GM21576 (cell line): ENCODE measurements at regions not wholly inside any gene's neighbourhood (a gene's known extent, or its start where the extent isn't known, plus 50 kb on each side); places are given as distances from the start of the nearest gene placed in this dataset.
"Not testable (repeated sequence)": the region's sequence is repeated elsewhere in the genome, so short reads cannot be mapped to it uniquely, and the experiment has no call there.

Experiments
- ATAC-seq: cut with Tn5 transposase; IDR thresholded peaks from one replicate; pipeline ENCODE4 v1.9.1; 2021; ENCODE audit warnings: mild to moderate bottlenecking, moderate library complexity; ENCODE audit not compliant: unreplicated experiment

DNA sequence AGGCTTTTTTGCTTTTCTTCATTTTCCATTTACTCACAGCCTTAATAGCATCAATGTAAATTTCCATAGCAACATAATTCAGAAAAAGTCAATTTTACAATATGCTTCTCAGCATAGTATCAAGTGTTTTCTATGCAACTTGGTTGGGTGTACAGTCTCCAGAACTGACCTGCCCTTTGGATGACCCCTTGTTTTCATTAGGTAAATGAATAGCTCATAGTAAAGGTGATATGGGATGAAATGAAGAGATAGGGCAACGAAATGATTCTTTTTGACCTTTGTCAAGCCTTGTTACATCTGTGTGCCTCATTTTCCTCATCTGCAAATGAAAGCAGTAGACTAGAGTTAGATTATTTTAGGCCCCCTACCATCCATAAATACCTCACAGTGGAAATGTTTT lies 1081.0 kb downstream of the TMTC2 start:
- ATAC-seq: no peak

DNA sequence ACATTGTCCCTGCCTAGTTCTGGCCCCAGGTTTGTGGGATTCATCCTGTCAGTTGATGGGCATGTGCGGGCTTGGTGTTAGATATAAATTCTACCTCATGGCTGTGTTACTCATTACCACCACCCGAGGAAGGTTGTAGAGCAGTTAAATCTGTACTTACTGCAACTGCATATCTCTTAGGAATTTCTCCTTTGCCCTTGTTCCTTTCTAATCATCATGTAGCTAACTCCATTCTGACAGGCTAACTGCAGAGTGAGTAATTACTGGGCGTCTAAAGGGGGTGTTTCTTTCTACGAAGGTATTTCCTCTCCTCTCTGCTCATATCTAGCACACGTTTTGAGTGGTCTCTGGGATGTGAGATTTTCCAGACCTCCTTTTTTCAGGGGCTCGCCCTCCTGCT lies 1076.7 kb downstream of the TMTC2 start:
- ATAC-seq: no peak

DNA sequence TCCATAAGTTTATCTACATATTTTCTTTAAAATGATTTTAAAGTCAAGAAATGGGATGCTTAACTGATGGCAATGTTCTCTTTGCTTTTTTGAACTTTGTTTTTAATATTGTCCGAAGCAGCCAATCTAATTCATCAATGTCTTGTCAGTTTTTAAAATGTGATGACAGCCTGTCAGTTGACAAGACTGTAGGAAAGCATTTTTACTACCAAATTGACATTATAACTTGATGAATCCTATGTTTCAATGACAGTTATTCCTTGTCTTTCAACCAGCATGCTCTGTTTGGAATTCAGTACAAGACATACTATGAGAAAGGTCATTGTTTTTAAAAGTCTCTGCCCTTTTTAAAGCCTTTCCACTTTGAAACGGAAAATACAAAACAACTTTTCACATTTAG lies 1073.2 kb downstream of the TMTC2 start:
- no peak for ATAC-seq

DNA sequence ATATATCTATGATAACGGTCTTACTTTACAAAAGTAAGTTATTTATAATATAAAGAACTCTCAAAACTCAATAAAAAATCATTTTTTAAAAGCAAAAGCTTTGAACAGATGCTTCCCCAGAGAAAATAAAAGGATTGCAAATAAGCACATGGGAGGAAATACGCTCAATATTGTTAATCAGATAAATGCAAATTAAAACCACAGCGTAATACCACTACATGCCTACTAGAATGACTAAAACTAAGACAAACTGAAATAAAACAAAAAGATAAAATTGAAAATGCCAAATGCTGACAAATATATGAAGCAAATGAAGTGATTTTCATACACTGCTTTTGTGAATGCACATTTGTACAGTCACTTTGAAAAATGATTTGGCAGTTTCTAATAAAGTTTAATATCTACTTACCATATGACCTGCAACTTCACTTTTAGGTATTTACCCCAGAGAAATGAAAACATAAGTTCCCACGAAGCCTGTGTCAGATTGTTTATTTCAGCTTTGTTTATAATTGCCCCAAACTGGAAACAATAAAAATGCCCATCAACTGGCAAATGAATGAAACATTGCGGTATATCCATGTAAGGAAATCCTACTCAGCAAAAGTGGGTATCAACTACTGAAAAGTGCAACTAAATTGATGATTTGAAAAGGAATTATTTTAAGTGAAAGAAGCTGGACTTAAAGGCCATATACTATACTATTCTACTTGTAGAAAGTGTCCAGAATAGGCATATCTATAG lies 1072.4 kb downstream of the TMTC2 start:
- ATAC-seq: no peak

DNA sequence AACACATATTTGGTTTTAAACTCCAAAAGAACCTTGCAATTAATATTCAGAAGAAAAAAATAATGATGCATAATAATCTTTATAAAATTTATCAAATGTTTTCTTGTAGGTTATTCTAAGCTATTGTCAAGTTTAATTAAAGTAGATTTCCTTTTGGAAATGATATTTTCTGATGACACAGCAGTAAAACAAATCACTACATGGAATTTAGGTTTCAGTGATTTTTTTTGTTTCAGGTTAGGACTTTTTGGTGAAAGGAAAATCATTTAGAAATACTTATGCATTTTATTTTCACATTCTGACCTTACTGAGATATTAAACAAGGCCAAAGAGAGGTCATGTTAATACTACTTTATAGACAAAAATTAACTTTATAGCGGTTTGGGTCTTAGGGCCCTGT lies 1067.2 kb downstream of the TMTC2 start:
- ATAC-seq: no peak

DNA sequence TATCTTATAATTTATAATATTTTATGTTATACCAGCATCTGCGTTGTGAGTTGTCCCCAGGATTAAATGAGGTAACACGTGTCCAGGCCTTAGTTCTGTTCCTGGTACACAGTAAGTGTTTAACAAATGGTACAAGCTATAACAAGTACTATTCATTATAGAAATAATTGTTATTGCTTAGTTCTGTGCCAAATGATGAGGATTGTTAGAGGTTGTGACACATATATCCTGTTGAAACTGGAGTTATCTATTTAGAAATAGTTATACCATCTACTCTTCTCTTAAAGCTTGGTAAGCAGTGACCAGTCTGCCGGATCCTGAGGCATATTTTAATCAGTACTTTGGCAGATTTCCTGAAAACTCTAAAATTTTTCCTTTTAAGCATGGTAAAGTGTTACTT lies 1066.5 kb downstream of the TMTC2 start:
- no peak for ATAC-seq

DNA sequence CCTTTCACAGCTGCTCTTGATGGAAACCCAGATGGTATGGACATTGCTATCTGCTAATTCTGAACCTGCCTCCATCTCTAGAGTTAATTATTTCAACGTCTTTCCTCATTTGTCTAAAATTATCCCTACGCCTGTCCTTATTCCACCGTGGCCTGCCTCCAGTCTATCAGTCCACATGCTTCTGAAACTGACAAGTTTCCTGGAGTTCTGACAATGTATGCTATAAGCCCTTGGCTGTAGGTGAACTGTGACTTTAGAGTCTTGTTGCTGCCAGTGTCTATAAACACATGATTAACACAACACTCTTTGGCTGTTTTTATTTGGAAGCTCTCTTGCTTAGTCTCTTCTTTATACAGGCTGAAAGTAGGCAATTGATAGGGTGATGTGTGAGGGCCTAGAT lies 1052.9 kb downstream of the TMTC2 start:
- ATAC-seq: no peak

DNA sequence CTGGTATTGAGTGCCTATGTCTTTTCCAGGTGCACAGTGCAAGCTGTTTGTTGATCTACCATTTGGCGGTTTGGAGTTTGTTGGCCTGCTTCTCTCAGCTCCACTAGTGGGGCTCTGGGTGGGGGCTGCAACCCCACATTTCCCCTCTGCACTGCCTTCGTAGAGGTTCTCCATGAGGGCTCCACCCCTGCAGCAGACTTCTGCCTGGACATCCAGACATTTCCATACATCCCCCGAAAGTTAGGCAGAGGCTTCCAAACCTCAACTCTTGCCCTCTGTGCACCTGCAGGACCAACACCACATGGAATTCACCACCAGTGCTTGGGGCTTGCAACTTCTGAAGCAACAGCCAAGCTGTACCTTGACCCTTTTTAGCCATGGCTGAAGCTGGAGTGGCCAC lies 1024.1 kb downstream of the TMTC2 start:
- no peak for ATAC-seq

DNA sequence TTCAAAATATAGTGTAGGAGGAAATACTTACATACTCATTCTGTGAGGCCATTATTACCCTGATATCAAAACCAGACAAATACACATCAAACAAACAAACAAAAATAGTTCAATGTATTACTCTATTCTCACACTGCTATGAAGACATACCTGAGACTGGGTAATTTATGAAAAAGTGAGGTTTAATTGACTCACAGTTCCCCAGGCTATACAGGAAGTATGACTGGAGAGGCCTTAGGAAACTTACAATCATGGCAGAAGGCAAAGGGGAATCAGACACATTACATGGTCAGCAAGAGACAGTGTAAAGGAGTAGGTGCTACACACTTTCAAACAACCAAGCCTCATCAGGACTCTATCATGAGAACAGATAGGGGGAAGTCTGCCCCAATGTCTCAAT lies 1023.2 kb downstream of the TMTC2 start:
- ATAC-seq: no peak

DNA sequence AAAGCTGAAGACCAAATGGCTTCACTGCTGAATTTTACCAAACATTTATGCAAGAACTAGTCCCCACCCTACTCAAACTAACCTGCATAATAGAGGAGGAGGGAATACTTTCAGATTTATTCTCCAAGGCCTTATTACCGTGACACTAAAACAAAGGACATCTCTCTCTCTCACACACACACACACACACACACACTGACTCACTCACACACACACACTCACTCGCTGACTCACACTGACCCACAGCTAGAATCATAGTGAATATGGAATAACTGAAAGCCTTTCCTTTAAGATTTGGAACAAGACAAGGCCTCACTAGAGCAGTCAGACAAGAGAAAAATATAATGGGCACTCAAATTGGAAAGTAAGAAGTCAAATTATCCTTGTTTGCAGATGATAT lies 1014.1 kb downstream of the TMTC2 start:
- ATAC-seq: no peak

DNA sequence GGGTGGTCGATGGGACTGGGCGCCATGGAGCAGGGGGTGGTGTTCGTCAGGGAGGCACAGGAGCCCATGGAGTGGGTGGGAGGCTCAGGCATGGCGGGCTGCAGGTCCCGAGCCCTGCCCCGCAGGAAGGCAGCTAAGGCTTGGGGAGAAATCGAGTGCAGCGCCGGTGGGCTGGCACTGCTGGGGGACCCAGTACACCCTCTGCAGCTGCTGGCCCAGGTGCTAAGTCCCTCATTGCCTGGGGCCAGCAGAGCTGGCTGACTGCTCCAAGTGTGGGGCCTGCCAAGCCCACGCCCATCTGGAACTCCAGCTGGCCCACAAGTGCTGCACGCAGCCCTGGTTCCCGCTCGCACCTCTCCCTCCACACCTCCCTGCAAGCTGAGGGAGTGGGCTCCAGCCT lies 1009.6 kb downstream of the TMTC2 start:
- ATAC-seq: not testable (repeated sequence)

DNA sequence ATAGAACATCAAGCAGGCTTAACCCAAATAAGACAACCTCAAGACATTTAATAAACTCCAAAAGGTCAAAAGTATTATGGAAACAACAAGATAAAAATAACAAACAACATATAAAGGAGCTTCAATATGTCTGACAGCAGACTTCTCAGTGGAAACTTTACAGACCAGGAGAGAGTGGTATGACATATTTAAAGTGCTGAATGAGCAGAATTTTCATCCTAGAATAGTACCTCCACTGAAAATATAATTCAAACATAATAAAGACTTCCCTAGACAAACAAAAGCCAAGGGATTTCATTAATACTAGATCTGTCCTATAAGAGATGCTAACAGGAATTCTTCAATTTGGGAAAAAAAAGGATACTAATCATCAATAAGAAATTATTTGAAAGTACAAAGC lies 1005.0 kb downstream of the TMTC2 start:
- ATAC-seq: no peak

DNA sequence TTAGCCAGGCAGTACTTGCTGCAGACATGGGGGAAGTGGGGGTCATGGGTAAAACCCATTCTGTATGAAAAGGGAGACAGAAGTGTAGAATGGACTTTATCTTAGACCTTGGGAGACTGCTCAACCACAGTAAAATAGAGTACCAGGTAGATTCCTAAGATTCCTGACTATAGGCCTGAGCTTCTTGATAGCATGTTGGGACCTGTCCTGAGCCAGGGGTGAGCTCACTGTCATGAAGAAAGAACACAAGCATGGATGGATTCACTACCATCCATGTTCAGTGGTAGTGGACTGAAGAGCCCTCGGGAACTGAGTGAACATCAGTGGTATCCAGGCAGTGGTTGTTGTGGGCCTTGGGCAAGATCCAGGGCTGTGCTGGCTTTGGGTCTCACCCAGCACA lies 1003.8 kb downstream of the TMTC2 start:
- ATAC-seq: no peak

DNA sequence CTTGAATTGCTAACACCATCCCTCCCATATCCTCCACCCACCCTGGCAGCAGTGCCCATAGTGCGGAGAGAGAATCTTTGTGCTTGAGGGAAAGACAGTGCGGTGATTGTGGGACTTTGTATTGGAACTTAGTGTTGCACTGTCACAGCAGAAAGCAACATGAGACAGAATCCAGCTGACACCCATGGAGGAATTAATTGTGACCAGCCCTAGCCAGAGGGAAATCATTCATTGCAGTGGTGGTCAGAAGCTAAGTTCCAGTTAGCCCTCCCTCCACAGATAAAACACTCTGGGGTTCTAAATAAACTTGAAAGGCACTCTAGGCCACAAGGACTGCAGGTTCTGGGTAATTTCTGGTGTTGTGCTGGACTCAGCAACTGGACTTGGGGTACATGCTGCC lies 1002.6 kb downstream of the TMTC2 start:
- ATAC-seq: no peak

DNA sequence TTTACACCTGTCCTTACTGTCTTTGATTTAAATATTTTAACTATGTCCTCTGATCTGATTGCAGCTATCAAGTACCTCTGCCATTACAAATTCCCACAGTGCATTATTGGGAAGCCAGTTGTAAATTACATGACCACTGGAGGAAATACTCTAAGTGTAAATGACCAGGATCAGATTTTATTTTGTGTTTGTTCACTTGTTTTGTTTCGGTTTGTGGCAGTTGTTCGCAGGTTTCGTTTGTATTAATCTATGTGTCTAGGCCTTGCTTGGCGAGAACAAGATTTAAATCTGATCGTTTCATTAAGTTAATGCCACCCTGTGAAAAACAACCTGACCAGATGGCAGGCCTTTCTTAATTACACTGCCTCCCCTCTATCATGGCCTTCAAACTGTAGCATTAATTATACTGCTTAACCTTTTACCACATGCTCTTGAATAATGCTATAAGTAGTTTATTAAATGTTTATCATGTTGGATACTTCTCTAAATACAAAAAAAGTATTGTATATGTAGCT lies 990.1 kb downstream of the TMTC2 start:
- ATAC-seq: no peak

DNA sequence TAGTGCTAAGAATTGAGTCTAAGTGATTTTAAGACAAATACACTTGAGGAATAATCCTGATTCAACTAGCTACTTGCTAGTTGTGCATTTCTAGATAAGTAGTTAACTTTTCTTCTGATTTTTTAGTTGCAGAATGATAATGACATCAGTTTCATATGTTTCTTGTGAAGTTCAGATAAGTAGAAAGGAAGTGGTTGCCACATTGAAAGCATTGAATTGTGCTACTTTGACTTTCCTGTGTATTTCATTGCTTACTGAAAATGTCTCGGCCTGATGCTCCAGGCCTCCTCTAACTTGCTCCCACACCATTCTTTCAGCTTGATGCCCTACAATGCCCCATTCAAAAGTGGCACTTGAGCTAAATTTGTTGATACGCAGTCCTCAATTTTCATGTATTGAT lies 980.0 kb downstream of the TMTC2 start:
- ATAC-seq: no peak

DNA sequence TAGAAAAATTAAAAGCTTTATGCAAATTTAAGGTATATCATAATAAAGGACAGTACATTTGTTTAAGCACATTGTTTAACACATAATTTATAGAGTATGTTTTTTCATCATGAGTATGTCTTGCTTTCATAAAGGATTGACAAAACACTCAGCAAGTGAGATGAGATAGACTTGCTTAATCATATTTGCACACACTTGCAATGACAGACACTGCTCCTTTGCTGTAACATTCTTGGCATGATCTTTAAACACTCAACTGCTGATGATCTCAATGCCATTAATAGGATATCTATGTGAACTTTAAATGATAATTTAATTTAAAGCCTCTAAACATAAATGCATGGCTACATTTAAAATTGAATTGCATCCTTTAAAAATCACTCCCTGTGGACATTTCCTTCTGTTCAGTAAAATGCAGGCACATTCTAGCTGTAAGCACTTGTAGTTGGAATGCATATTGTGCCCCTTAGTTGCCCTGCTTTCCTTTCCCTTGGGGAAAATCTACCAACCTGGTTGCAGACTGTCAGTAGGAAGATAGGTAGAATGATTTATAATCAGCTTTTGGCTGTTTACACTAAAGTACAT lies 979.0 kb downstream of the TMTC2 start:
- ATAC-seq: no peak

DNA sequence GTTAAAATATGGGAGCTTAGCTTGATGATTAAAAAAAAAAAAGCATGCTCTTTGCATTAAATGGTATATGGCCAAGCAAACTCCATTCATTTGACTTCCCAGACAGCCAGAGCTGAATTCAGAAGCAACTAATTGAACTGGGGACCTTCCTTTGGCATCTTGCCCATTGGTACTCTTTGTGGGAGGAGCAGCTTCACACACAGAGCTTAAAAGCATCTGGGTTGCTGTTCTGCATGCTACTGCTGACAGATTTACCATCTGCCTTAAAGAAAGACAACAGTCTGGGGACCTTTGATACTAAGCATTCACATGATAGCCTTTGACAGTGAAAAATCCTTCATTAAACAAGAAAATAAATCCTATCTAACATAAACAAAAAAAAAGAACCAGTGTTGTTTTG lies 977.9 kb downstream of the TMTC2 start:
- ATAC-seq: no peak

DNA sequence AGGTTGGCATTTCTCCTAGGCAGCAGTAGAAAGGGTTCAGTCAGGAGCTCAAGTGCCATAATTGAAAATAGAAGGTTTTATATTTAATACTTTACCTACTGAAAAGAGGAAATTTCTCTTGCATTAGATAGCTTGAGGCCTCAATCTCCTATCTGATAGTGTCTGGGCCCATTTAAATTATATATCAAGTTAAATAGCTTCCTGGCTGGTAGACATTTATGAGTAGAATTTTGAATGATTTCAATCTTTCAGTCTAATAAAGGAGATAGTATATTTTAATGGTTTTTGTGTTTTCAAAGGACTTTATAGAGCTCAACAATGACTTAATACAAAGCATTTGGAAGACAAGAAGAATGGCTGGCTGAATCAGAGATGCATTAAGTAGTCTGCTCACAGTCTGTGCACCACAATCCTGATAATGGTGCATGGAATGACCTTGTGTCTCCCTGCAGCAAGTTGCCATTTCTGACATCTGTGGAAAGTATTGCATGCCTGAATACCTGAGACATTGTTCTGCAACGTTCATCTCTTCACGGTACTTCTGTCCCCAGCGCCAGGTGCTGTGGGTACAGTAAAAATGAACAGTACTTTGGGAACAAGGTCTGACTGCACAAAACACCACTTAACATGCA lies 974.1 kb downstream of the TMTC2 start:
- no peak for ATAC-seq

DNA sequence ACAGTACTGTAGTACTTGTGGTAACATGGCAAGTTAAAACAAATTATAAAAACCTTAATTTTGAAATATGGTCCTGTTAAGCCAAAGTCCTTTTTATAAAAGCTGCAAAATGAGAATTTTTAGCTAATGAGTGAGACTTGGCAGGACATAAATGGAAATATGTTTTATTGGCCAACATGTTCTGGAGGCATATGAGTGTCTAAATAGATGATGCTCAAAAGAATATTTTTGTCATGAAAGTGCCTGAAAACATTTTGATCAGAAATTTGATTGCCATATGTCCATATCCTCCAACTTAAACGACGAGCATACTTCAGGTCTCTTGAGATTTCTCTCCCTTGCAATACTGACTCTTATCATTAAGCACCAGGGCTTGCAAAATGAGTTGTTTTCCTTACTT lies 972.6 kb downstream of the TMTC2 start:
- no peak for ATAC-seq

DNA sequence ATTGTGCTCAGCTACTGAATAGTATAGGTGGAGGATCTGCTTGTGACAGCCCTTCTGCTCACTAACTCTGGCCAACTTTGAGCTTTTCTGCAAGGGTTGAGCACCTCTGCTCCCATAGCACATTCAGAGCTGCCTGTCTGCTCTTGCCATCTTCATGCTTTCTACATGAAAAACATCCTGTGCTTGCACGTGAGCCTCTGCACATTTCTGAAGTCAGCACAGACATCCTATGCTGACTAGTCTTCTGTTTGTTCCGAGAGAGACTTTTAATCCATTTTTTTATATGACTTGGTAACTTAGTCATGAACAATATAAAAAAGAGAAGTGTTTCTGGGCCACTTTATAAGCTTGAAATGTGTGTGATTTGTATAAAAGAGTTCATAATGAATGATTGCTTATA lies 969.3 kb downstream of the TMTC2 start:
- ATAC-seq: no peak

DNA sequence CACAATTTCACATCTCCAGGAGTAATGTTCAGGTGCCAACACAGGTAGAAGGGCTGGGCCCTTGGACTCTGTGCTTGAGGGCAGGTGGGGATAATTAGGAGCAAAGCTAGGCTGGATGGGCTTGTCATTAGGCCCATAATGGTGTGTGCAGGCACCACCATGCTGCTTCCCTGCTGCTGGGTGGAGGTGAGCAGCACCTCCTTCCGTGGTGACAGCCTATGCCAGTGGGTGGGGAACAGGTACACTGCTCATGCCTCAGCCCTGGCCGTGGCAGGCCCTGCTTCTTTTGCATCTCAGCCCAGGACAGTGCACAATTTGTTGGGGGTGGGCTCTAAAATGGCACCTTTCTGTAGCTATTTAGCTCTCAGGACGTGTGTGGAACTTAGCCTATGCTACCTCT lies 955.5 kb downstream of the TMTC2 start:
- ATAC-seq: no peak
